HG02885 (cell line): ENCODE measurements at regions not wholly inside any gene's neighbourhood (a gene's known extent, or its start where the extent isn't known, plus 50 kb on each side); places are given as distances from the start of the nearest gene placed in this dataset.

Experiments
- ATAC-seq: cut with Tn5 transposase; IDR thresholded peaks from one replicate; pipeline ENCODE4 v1.9.1; 2021; ENCODE audit warnings: mild to moderate bottlenecking; ENCODE audit not compliant: unreplicated experiment, poor library complexity

GRCh38 chr2:16043627-16044026 lies 103.3 kb downstream of the MYCN start:
- no peak for ATAC-seq

- ATAC-seq = no peak
Measured at GRCh38 chr2:16043192-16043591, 102.8 kb downstream of the MYCN start.

- ATAC-seq = no peak
Measured at GRCh38 chr2:16042201-16042700, 101.9 kb downstream of the MYCN start.

- no peak for ATAC-seq
Measured at GRCh38 chr2:16040271-16041010, 100.1 kb downstream of the MYCN start.

GRCh38 chr2:16039823-16040222 lies 99.5 kb downstream of the MYCN start:
- no peak for ATAC-seq

- no peak for ATAC-seq
Measured at GRCh38 chr2:16039055-16039454, 98.7 kb downstream of the MYCN start.

GRCh38 chr2:16038621-16039020 lies 98.3 kb downstream of the MYCN start:
- ATAC-seq = no peak

GRCh38 chr2:16037808-16038457 lies 97.6 kb downstream of the MYCN start:
- ATAC-seq = no peak

GRCh38 chr2:16036951-16037350 lies 96.6 kb downstream of the MYCN start:
- ATAC-seq = no peak

- ATAC-seq = no peak
Measured at GRCh38 chr2:16035747-16036745, 95.7 kb downstream of the MYCN start.

- no peak for ATAC-seq
Measured at GRCh38 chr2:16034975-16035746, 94.8 kb downstream of the MYCN start.

GRCh38 chr2:16034151-16034974 lies 94.0 kb downstream of the MYCN start:
- no peak for ATAC-seq

- ATAC-seq = no peak
Measured at GRCh38 chr2:16033032-16033293, 92.6 kb downstream of the MYCN start.

- ATAC-seq = no peak
Measured at GRCh38 chr2:16032282-16033031, 92.1 kb downstream of the MYCN start.

GRCh38 chr2:16031848-16032159 lies 91.5 kb downstream of the MYCN start:
- no peak for ATAC-seq

- ATAC-seq = no peak
Measured at GRCh38 chr2:16031058-16031847, 90.9 kb downstream of the MYCN start.

GRCh38 chr2:16030206-16031057 lies 90.1 kb downstream of the MYCN start:
- no peak for ATAC-seq
